ENCODE measurements at regions not wholly inside any gene's neighbourhood (a gene's known extent, or its start where the extent isn't known, plus 50 kb on each side); places are given as distances from the start of the nearest gene placed in this dataset.

- TF ChIP-seq CTCF (IDR thresholded peaks at IDR 0.05): no peak
- no peak for TF ChIP-seq EP300 (IDR thresholded peaks at IDR 0.05)
- no peak for TF ChIP-seq POLR2AphosphoS5 (IDR thresholded peaks at IDR 0.05)
- no peak for TF ChIP-seq POLR2A (IDR thresholded peaks at IDR 0.05)
Observed at GRCh38 chr17:74016461-74016860, 187.0 kb upstream of the RPL38 start.
